GM12878 (cell line): ENCODE measurements at regions not wholly inside any gene's neighbourhood (a gene's known extent, or its start where the extent isn't known, plus 50 kb on each side); places are given as distances from the start of the nearest gene placed in this dataset.

Experiments used
- BCLAF1 ChIP-seq: fragments of 450-650 bp; IDR thresholded peaks from 2 replicates; pipeline ENCODE4 v1.6.1; 2017; ENCODE audit warnings: antibody characterized with exemption, mild to moderate bottlenecking, moderate library complexity
- CEBPZ ChIP-seq: fragments of 150-350 bp; IDR thresholded peaks from 2 replicates; pipeline ENCODE4 v1.6.1; 2016; ENCODE audit warnings: low read depth, low read length
- CHD1 ChIP-seq: IDR thresholded peaks from 2 replicates; pipeline ENCODE4 v1.6.1; 2012; ENCODE audit warnings: low read depth, low read length, improper control_type of control experiment
- CHD2 ChIP-seq: IDR thresholded peaks from 2 replicates; pipeline ENCODE4 v1.6.1; 2011; ENCODE audit warnings: low read depth, low read length, improper control_type of control experiment, borderline replicate concordance
- GABPA ChIP-seq: IDR thresholded peaks from 2 replicates; pipeline ENCODE4 v1.6.1; 2014; ENCODE audit warnings: antibody characterized with exemption, low read depth, mild to moderate bottlenecking, inconsistent platforms
- HDAC6 ChIP-seq: fragments of 200-600 bp; sonication (generic); IDR thresholded peaks from one replicate; pipeline ENCODE4 v1.8.0; 2017; ENCODE audit warnings: antibody characterized with exemption; ENCODE audit not compliant: unreplicated experiment
- IKZF1 ChIP-seq: fragments of 450-650 bp; conservative IDR thresholded peaks from 2 replicates; pipeline ENCODE4 v1.6.1; 2017; ENCODE audit warnings: antibody characterized with exemption, mild to moderate bottlenecking
- IKZF2 ChIP-seq, 2 experiments: fragments of 450-650 bp; IDR thresholded peaks; 2 replicates each; pipeline ENCODE4 v1.6.1; 2017; ENCODE audit warnings: mild to moderate bottlenecking in 2 of 2, moderate library complexity in 2 of 2
- IRF4 ChIP-seq: IDR thresholded peaks from 2 replicates; pipeline ENCODE4 v1.6.1; 2011; ENCODE audit warnings: low read depth, low read length
- MLLT1 ChIP-seq: fragments of 450-650 bp; IDR thresholded peaks from 2 replicates; pipeline ENCODE4 v1.6.1; 2016; ENCODE audit warnings: mild to moderate bottlenecking
- MTA3 ChIP-seq: IDR thresholded peaks from 2 replicates; pipeline ENCODE4 v1.6.1; 2012; ENCODE audit warnings: low read length, inconsistent platforms, borderline replicate concordance
- MXI1 ChIP-seq: fragments of 150-350 bp; IDR thresholded peaks from 2 replicates; pipeline ENCODE4 v1.6.1; 2011; ENCODE audit warnings: low read depth, mild to moderate bottlenecking, inconsistent platforms, low read length, improper control_type of control experiment
- NKRF ChIP-seq: fragments of 450-650 bp; conservative IDR thresholded peaks from 2 replicates; pipeline ENCODE4 v1.6.1; 2017; ENCODE audit warnings: mild to moderate bottlenecking, moderate library complexity
- NR2F1 ChIP-seq: fragments of 450-650 bp; conservative IDR thresholded peaks from 2 replicates; pipeline ENCODE4 v1.6.1; 2017; ENCODE audit warnings: mild to moderate bottlenecking
- PKNOX1 ChIP-seq: fragments of 450-650 bp; IDR thresholded peaks from 2 replicates; pipeline ENCODE4 v1.6.1; 2016; ENCODE audit warnings: mild to moderate bottlenecking
- PML ChIP-seq: IDR thresholded peaks from 2 replicates; pipeline ENCODE4 v1.6.1; 2012; ENCODE audit warnings: low read length, inconsistent platforms
- POLR2A ChIP-seq: IDR thresholded peaks from 2 replicates; pipeline ENCODE4 v1.6.1; 2011; ENCODE audit warnings: low read depth, mild to moderate bottlenecking, low read length
- POLR2AphosphoS2 ChIP-seq: IDR thresholded peaks from 2 replicates; pipeline ENCODE4 v1.6.1; 2011; ENCODE audit warnings: low read depth, mild to moderate bottlenecking, low read length, improper control_type of control experiment, moderate library complexity
- POU2F2 ChIP-seq: IDR thresholded peaks from 3 replicates; pipeline ENCODE4 v1.6.1; 2011; ENCODE audit warnings: low read depth, mild to moderate bottlenecking, low read length, borderline replicate concordance
- RB1 ChIP-seq: fragments of 450-650 bp; formaldehyde crosslinking; IDR thresholded peaks from 2 replicates; pipeline ENCODE4 v1.6.1; 2017; ENCODE audit warnings: mild to moderate bottlenecking, borderline replicate concordance
- SMAD5 ChIP-seq: IDR thresholded peaks from 2 replicates; pipeline ENCODE4 v1.6.1; 2016; ENCODE audit warnings: antibody characterized with exemption, low read depth
- ZNF217 ChIP-seq: fragments of 450-650 bp; IDR thresholded peaks from 2 replicates; pipeline ENCODE4 v1.6.1; 2017; ENCODE audit warnings: antibody characterized with exemption, mild to moderate bottlenecking
- ZNF24 ChIP-seq: fragments of 450-650 bp; IDR thresholded peaks from 2 replicates; pipeline ENCODE4 v1.6.1; 2017; ENCODE audit warnings: antibody characterized with exemption, mild to moderate bottlenecking

- TF ChIP-seq BCLAF1: no peak
- no peak for TF ChIP-seq MTA3
- TF ChIP-seq HDAC6: no peak
- TF ChIP-seq RB1: no peak
- TF ChIP-seq ZNF24: 0 out of 2 replicates have a peak, but pooled peaks have one; percentile 11
- TF ChIP-seq POLR2AphosphoS2: no peak
- peak; percentile 46; the same call in 1 of the 2 replicates for TF ChIP-seq IKZF1
- TF ChIP-seq CHD2: no peak
- TF ChIP-seq NR2F1: peak; percentile 85
- no peak for TF ChIP-seq NKRF
- TF ChIP-seq ZNF217: peak; percentile 54; the same call in 1 of the 2 replicates
- TF ChIP-seq POLR2A: no peak
- TF ChIP-seq IRF4: peak; percentile 66; the same call in 1 of the 2 replicates
- TF ChIP-seq PML: no peak
- peak; percentile 77 for TF ChIP-seq PKNOX1
- no peak for TF ChIP-seq CEBPZ
- peak; percentile 59; the same call in 1 of the 3 replicates for TF ChIP-seq POU2F2
- no peak for TF ChIP-seq MXI1
- TF ChIP-seq SMAD5: no peak
- TF ChIP-seq MLLT1: 0 out of 2 replicates have a peak, but pooled peaks have one; percentile 35
- TF ChIP-seq CHD1: no peak
- peak; percentile 46 to 57; a peak in 2 of 4 replicates for TF ChIP-seq IKZF2 (IDR thresholded peaks at IDR 0.05)
- no peak for TF ChIP-seq GABPA
These were observed 1017.2 kb downstream of the PCDH7 start (continued) for GRCh38 chr4:31737419-31737818.
